HG03039 (cell line): ENCODE measurements at regions not wholly inside any gene's neighbourhood (a gene's known extent, or its start where the extent isn't known, plus 50 kb on each side); places are given as distances from the start of the nearest gene placed in this dataset.
"Not testable (repeated sequence)": the region's sequence is repeated elsewhere in the genome, so short reads cannot be mapped to it uniquely, and the experiment has no call there.

Experiments
- ATAC-seq: cut with Tn5 transposase; IDR thresholded peaks from one replicate; pipeline ENCODE4 v1.9.1; 2021; ENCODE audit warnings: mild to moderate bottlenecking, moderate library complexity; ENCODE audit not compliant: unreplicated experiment

GRCh38 chr13:84132491-84132890 is 250.2 kb upstream of the SLITRK1 start:
- ATAC-seq, result no peak

- no peak for ATAC-seq
Observed at GRCh38 chr13:84131249-84131648, 249.0 kb upstream of the SLITRK1 start.

- no peak for ATAC-seq
Observed at GRCh38 chr13:84130495-84131114, 248.3 kb upstream of the SLITRK1 start.

GRCh38 chr13:84129966-84130365 is 247.7 kb upstream of the SLITRK1 start:
- ATAC-seq, result no peak

GRCh38 chr13:84127597-84128128 is 245.4 kb upstream of the SLITRK1 start:
- ATAC-seq, result no peak

- ATAC-seq, result no peak
Observed at GRCh38 chr13:84126671-84127171, 244.4 kb upstream of the SLITRK1 start.

GRCh38 chr13:84121456-84121855 is 239.2 kb upstream of the SLITRK1 start:
- ATAC-seq, result no peak

GRCh38 chr13:84118839-84119409 is 236.7 kb upstream of the SLITRK1 start:
- no peak for ATAC-seq

GRCh38 chr13:84098273-84098672 is 216.0 kb upstream of the SLITRK1 start:
- no peak for ATAC-seq

- ATAC-seq, result no peak
Observed at GRCh38 chr13:84097148-84097547, 214.9 kb upstream of the SLITRK1 start.

- no peak for ATAC-seq
Observed at GRCh38 chr13:84096216-84096615, 213.9 kb upstream of the SLITRK1 start.

- ATAC-seq, result no peak
Observed at GRCh38 chr13:84088996-84089395, 206.7 kb upstream of the SLITRK1 start.

- ATAC-seq, result no peak
Observed at GRCh38 chr13:84086847-84087162, 204.5 kb upstream of the SLITRK1 start.

GRCh38 chr13:84086098-84086846 is 204.0 kb upstream of the SLITRK1 start:
- not testable (repeated sequence) for ATAC-seq

GRCh38 chr13:84082462-84082861 is 200.2 kb upstream of the SLITRK1 start:
- ATAC-seq, result no peak

- ATAC-seq, result no peak
Observed at GRCh38 chr13:84080748-84081530, 198.7 kb upstream of the SLITRK1 start.

- no peak for ATAC-seq
Observed at GRCh38 chr13:84077271-84077670, 195.0 kb upstream of the SLITRK1 start.

- no peak for ATAC-seq
Observed at GRCh38 chr13:84076280-84076679, 194.0 kb upstream of the SLITRK1 start.

- no peak for ATAC-seq
Observed at GRCh38 chr13:84050536-84050935, 168.3 kb upstream of the SLITRK1 start.

- ATAC-seq, result no peak
Observed at GRCh38 chr13:84049443-84050219, 167.4 kb upstream of the SLITRK1 start.
